ENCODE measurements at regions not wholly inside any gene's neighbourhood (a gene's known extent, or its start where the extent isn't known, plus 50 kb on each side); places are given as distances from the start of the nearest gene placed in this dataset.

- ATAC-seq (no peak), DNase-seq (ENCODE audit: low spot score) (no peak)
- POLR2A ChIA-PET = no interaction called here
- no peaks in the 10 kb centered on the region for H3K9me3 Mint-ChIP-seq
- H3K4me3 Mint-ChIP-seq = no peak overlapping the region
- CTCF ChIA-PET = no interaction called here
- H3K27ac Mint-ChIP-seq = no peak overlapping the region
- H3K4me1 Mint-ChIP-seq = no peaks in the 10 kb centered on the region
- no peaks in the 10 kb centered on the region for H3K27me3 Mint-ChIP-seq (ENCODE audit: low read depth)
- H3K36me3 Mint-ChIP-seq = no peaks in the 10 kb centered on the region
- TF ChIP-seq, protein P1, sequence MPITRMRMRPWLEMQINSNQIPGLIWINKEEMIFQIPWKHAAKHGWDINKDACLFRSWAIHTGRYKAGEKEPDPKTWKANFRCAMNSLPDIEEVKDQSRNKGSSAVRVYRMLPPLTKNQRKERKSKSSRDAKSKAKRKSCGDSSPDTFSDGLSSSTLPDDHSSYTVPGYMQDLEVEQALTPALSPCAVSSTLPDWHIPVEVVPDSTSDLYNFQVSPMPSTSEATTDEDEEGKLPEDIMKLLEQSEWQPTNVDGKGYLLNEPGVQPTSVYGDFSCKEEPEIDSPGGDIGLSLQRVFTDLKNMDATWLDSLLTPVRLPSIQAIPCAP (CRISPR knock-in tag; IDR thresholded peaks at IDR 0.05) = no peak
- TF ChIP-seq ATF2 (CRISPR knock-in tag; IDR thresholded peaks at IDR 0.05; ENCODE audit: borderline replicate concordance, low read depth) = no peak
- no peak for TF ChIP-seq ZNF423 (CRISPR knock-in tag; IDR thresholded peaks at IDR 0.05)
- TF ChIP-seq, protein P2, sequence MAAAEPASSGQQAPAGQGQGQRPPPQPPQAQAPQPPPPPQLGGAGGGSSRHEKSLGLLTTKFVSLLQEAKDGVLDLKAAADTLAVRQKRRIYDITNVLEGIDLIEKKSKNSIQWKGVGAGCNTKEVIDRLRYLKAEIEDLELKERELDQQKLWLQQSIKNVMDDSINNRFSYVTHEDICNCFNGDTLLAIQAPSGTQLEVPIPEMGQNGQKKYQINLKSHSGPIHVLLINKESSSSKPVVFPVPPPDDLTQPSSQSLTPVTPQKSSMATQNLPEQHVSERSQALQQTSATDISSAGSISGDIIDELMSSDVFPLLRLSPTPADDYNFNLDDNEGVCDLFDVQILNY (CRISPR knock-in tag; IDR thresholded peaks at IDR 0.05) = no peak
- no peak for TF ChIP-seq RELA (CRISPR knock-in tag; IDR thresholded peaks at IDR 0.05; ENCODE audit: borderline replicate concordance)
- TF ChIP-seq HMGXB4 (CRISPR knock-in tag; IDR thresholded peaks at IDR 0.05) = no peak
- no peak for TF ChIP-seq ZNF281 (CRISPR knock-in tag; IDR thresholded peaks at IDR 0.05)
- TF ChIP-seq ZSCAN18 (CRISPR knock-in tag; IDR thresholded peaks at IDR 0.05) = no peak
- TF ChIP-seq, protein P3, sequence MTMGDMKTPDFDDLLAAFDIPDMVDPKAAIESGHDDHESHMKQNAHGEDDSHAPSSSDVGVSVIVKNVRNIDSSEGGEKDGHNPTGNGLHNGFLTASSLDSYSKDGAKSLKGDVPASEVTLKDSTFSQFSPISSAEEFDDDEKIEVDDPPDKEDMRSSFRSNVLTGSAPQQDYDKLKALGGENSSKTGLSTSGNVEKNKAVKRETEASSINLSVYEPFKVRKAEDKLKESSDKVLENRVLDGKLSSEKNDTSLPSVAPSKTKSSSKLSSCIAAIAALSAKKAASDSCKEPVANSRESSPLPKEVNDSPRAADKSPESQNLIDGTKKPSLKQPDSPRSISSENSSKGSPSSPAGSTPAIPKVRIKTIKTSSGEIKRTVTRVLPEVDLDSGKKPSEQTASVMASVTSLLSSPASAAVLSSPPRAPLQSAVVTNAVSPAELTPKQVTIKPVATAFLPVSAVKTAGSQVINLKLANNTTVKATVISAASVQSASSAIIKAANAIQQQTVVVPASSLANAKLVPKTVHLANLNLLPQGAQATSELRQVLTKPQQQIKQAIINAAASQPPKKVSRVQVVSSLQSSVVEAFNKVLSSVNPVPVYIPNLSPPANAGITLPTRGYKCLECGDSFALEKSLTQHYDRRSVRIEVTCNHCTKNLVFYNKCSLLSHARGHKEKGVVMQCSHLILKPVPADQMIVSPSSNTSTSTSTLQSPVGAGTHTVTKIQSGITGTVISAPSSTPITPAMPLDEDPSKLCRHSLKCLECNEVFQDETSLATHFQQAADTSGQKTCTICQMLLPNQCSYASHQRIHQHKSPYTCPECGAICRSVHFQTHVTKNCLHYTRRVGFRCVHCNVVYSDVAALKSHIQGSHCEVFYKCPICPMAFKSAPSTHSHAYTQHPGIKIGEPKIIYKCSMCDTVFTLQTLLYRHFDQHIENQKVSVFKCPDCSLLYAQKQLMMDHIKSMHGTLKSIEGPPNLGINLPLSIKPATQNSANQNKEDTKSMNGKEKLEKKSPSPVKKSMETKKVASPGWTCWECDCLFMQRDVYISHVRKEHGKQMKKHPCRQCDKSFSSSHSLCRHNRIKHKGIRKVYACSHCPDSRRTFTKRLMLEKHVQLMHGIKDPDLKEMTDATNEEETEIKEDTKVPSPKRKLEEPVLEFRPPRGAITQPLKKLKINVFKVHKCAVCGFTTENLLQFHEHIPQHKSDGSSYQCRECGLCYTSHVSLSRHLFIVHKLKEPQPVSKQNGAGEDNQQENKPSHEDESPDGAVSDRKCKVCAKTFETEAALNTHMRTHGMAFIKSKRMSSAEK (CRISPR knock-in tag; IDR thresholded peaks at IDR 0.05; ENCODE audit: borderline replicate concordance) = no peak
- no peak for TF ChIP-seq ELF4 (CRISPR knock-in tag; IDR thresholded peaks at IDR 0.05; ENCODE audit: low read depth)
- no peak for TF ChIP-seq OVOL2 (CRISPR knock-in tag; IDR thresholded peaks at IDR 0.05; ENCODE audit: borderline replicate concordance)
- no peak for TF ChIP-seq ZNF317 (CRISPR knock-in tag; IDR thresholded peaks at IDR 0.05; ENCODE audit: borderline replicate concordance, low read depth)
- no peak for TF ChIP-seq ZNF416 (CRISPR knock-in tag; IDR thresholded peaks at IDR 0.05)
- TF ChIP-seq ZBTB43 (CRISPR knock-in tag; IDR thresholded peaks at IDR 0.05) = no peak
- no peak for TF ChIP-seq SMAD3 (CRISPR knock-in tag; IDR thresholded peaks at IDR 0.05; ENCODE audit: borderline replicate concordance)
- TF ChIP-seq, protein P4, sequence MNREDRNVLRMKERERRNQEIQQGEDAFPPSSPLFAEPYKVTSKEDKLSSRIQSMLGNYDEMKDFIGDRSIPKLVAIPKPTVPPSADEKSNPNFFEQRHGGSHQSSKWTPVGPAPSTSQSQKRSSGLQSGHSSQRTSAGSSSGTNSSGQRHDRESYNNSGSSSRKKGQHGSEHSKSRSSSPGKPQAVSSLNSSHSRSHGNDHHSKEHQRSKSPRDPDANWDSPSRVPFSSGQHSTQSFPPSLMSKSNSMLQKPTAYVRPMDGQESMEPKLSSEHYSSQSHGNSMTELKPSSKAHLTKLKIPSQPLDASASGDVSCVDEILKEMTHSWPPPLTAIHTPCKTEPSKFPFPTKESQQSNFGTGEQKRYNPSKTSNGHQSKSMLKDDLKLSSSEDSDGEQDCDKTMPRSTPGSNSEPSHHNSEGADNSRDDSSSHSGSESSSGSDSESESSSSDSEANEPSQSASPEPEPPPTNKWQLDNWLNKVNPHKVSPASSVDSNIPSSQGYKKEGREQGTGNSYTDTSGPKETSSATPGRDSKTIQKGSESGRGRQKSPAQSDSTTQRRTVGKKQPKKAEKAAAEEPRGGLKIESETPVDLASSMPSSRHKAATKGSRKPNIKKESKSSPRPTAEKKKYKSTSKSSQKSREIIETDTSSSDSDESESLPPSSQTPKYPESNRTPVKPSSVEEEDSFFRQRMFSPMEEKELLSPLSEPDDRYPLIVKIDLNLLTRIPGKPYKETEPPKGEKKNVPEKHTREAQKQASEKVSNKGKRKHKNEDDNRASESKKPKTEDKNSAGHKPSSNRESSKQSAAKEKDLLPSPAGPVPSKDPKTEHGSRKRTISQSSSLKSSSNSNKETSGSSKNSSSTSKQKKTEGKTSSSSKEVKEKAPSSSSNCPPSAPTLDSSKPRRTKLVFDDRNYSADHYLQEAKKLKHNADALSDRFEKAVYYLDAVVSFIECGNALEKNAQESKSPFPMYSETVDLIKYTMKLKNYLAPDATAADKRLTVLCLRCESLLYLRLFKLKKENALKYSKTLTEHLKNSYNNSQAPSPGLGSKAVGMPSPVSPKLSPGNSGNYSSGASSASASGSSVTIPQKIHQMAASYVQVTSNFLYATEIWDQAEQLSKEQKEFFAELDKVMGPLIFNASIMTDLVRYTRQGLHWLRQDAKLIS (CRISPR knock-in tag; IDR thresholded peaks at IDR 0.05; ENCODE audit: borderline replicate concordance) = no peak
- TF ChIP-seq ZNF219 (CRISPR knock-in tag; IDR thresholded peaks at IDR 0.05; ENCODE audit: borderline replicate concordance) = no peak
These were observed 260.9 kb downstream of the TENT5A start for GRCh38 chr6:81491454-81492101.

Data from WTC11 (cell line).